GM19023 (cell line): ENCODE measurements at regions not wholly inside any gene's neighbourhood (a gene's known extent, or its start where the extent isn't known, plus 50 kb on each side); places are given as distances from the start of the nearest gene placed in this dataset.

Source experiments
- ATAC-seq: cut with Tn5 transposase; IDR thresholded peaks from one replicate; pipeline ENCODE4 v1.9.1; 2021; ENCODE audit warnings: mild to moderate bottlenecking, moderate library complexity; ENCODE audit not compliant: unreplicated experiment

- no peak for ATAC-seq
Measured at GRCh38 chr4:135338181-135338580, 1136.6 kb upstream of the PABPC4L start.

- no peak for ATAC-seq
Measured at GRCh38 chr4:135325264-135325663, 1123.7 kb upstream of the PABPC4L start.

- ATAC-seq: no peak
Measured at GRCh38 chr4:135319685-135320084, 1118.1 kb upstream of the PABPC4L start.

GRCh38 chr4:135316266-135316779 is 1114.7 kb upstream of the PABPC4L start:
- ATAC-seq: no peak

- no peak for ATAC-seq
Measured at GRCh38 chr4:135290136-135290535, 1088.5 kb upstream of the PABPC4L start.

GRCh38 chr4:135283934-135284333 is 1082.3 kb upstream of the PABPC4L start:
- ATAC-seq: no peak

- ATAC-seq: no peak
Measured at GRCh38 chr4:135282676-135283075, 1081.1 kb upstream of the PABPC4L start.

- no peak for ATAC-seq
Measured at GRCh38 chr4:135281230-135281629, 1079.6 kb upstream of the PABPC4L start.

GRCh38 chr4:135277980-135278315 is 1076.4 kb upstream of the PABPC4L start:
- ATAC-seq: no peak

GRCh38 chr4:135277068-135277979 is 1075.7 kb upstream of the PABPC4L start:
- no peak for ATAC-seq

- no peak for ATAC-seq
Measured at GRCh38 chr4:135274416-135274815, 1072.8 kb upstream of the PABPC4L start.

GRCh38 chr4:135269125-135269890 is 1067.7 kb upstream of the PABPC4L start:
- ATAC-seq: peak; percentile 60

- ATAC-seq: no peak
Measured at GRCh38 chr4:135268369-135268768, 1066.8 kb upstream of the PABPC4L start.

- no peak for ATAC-seq
Measured at GRCh38 chr4:135267148-135267865, 1065.7 kb upstream of the PABPC4L start.

- ATAC-seq: no peak
Measured at GRCh38 chr4:135256111-135256510, 1054.5 kb upstream of the PABPC4L start.

GRCh38 chr4:135250040-135250439 is 1048.5 kb upstream of the PABPC4L start:
- no peak for ATAC-seq

GRCh38 chr4:135249024-135249423 is 1047.4 kb upstream of the PABPC4L start:
- no peak for ATAC-seq

- no peak for ATAC-seq
Measured at GRCh38 chr4:135244696-135245095, 1043.1 kb upstream of the PABPC4L start.

GRCh38 chr4:135244056-135244455 is 1042.5 kb upstream of the PABPC4L start:
- no peak for ATAC-seq

- no peak for ATAC-seq
Measured at GRCh38 chr4:135240796-135241195, 1039.2 kb upstream of the PABPC4L start.

- ATAC-seq: no peak
Measured at GRCh38 chr4:135239964-135240363, 1038.4 kb upstream of the PABPC4L start.
